ENCODE measurements at regions not wholly inside any gene's neighbourhood (a gene's known extent, or its start where the extent isn't known, plus 50 kb on each side); places are given as distances from the start of the nearest gene placed in this dataset.

DNA sequence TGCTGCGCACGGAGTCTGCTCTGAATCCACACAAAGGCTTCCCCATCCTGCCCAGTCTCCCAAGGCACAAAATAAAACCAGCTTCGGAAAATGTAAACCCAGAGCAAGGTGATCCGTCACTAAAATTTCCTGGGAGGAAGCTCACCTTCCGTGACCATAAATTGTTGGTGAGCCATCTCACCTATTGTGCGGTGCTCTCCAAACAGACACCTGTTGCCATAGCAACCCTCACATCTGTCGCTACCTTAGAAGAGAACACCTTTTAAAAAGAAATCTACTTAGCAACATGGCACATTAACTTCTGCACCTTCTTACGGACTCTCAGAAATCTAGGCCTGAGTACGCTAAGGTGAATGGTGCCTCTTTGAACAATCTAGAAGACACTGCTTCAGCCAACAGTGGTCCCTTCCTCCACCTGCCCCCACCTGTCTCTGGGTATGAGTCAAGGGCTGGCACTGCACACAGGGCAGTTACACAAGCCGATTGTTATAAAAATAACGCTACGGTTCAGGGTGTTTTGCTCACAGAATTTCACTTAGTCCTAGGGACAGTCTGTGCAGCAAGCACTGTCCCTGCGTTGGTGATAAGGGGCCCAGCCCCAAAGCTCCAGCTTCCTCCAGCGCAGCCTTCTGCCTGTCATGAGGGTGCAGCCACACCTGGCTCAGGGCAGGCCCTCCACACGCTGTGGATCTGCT is 114.9 kb upstream of the ID2 start:
- TF ChIP-seq ZNF274 (IDR thresholded peaks at IDR 0.05; ENCODE audit: low read depth, low read length) (no peak), YY1 (IDR thresholded peaks at IDR 0.05; ENCODE audit: insufficient read depth, insufficient read length) (no peak), SUZ12 (IDR thresholded peaks at IDR 0.05; ENCODE audit: extremely low read depth, insufficient read depth, insufficient read length) (no peak)

All from NT2/D1 (cell line).